HPDE6-E6E7 (cell line): ENCODE measurements at regions not wholly inside any gene's neighbourhood (a gene's known extent, or its start where the extent isn't known, plus 50 kb on each side); places are given as distances from the start of the nearest gene placed in this dataset.
"Not testable (repeated sequence)": the region's sequence is repeated elsewhere in the genome, so short reads cannot be mapped to it uniquely, and the experiment has no call there.

Source experiments
- DNase-seq: peaks from one replicate; pipeline ENCODE4 v3.0.0; 2011; ENCODE audit warnings: missing footprints; ENCODE audit errors: extremely low spot score

- DNase-seq: no peak
Measured at GRCh38 chr4:107562316-107562715, 157.7 kb downstream of the PAPSS1 start.

GRCh38 chr4:107561481-107561880 is 158.6 kb downstream of the PAPSS1 start:
- DNase-seq: no peak

- no peak for DNase-seq
Measured at GRCh38 chr4:107559653-107560052, 160.4 kb downstream of the PAPSS1 start.

GRCh38 chr4:107552306-107552705 is 167.7 kb downstream of the PAPSS1 start:
- DNase-seq: no peak

GRCh38 chr4:107548211-107548905 is 171.7 kb downstream of the PAPSS1 start:
- DNase-seq: no peak

GRCh38 chr4:107546638-107547037 is 173.4 kb downstream of the PAPSS1 start:
- peak; percentile 45 for DNase-seq

GRCh38 chr4:107541511-107541910 is 178.5 kb downstream of the PAPSS1 start:
- no peak for DNase-seq

GRCh38 chr4:107531927-107532326 is 188.1 kb downstream of the PAPSS1 start:
- DNase-seq: no peak

- no peak for DNase-seq
Measured at GRCh38 chr4:107520368-107520767, 199.7 kb downstream of the PAPSS1 start.

- DNase-seq: peak; percentile 3
Measured at GRCh38 chr4:107519053-107519452, 201.0 kb downstream of the PAPSS1 start.

- DNase-seq: no peak
Measured at GRCh38 chr4:107518076-107518475, 202.0 kb downstream of the PAPSS1 start.

- DNase-seq: no peak
Measured at GRCh38 chr4:107512549-107512948, 207.5 kb downstream of the PAPSS1 start.

- no peak for DNase-seq
Measured at GRCh38 chr4:107509615-107510014, 210.4 kb downstream of the PAPSS1 start.

GRCh38 chr4:107500551-107500950 is 219.5 kb downstream of the PAPSS1 start:
- no peak for DNase-seq

GRCh38 chr4:107497054-107497453 is 223.0 kb downstream of the PAPSS1 start:
- DNase-seq: no peak

- DNase-seq: no peak
Measured at GRCh38 chr4:107492566-107492965, 227.5 kb downstream of the PAPSS1 start.

- DNase-seq: no peak
Measured at GRCh38 chr4:107490116-107490515, 229.9 kb downstream of the PAPSS1 start.

GRCh38 chr4:107483621-107484020 is 236.4 kb downstream of the PAPSS1 start:
- not testable (repeated sequence) for DNase-seq

GRCh38 chr4:107482546-107482945 is 237.5 kb downstream of the PAPSS1 start:
- no peak for DNase-seq

GRCh38 chr4:107478327-107478980 is 241.6 kb downstream of the PAPSS1 start:
- DNase-seq: no peak

- no peak for DNase-seq
Measured at GRCh38 chr4:107473126-107473525, 246.9 kb downstream of the PAPSS1 start.

GRCh38 chr4:107472265-107472948 is 247.6 kb downstream of the PAPSS1 start:
- peak; percentile 1 for DNase-seq

- DNase-seq: no peak
Measured at GRCh38 chr4:107470173-107470572, 249.9 kb downstream of the PAPSS1 start.
